GM21717 (cell line): ENCODE measurements at regions not wholly inside any gene's neighbourhood (a gene's known extent, or its start where the extent isn't known, plus 50 kb on each side); places are given as distances from the start of the nearest gene placed in this dataset.

Experiments
- ATAC-seq: cut with Tn5 transposase; IDR thresholded peaks from one replicate; pipeline ENCODE4 v1.9.1; 2021; ENCODE audit warnings: mild to moderate bottlenecking, moderate library complexity; ENCODE audit not compliant: unreplicated experiment

- ATAC-seq = peak; percentile 76
Measured at GRCh38 chr6:11366183-11366933, 133.9 kb upstream of the NEDD9 start.

GRCh38 chr6:11364971-11365397 lies 132.5 kb upstream of the NEDD9 start:
- ATAC-seq = no peak

GRCh38 chr6:11363881-11364576 lies 131.6 kb upstream of the NEDD9 start:
- ATAC-seq = no peak

GRCh38 chr6:11362564-11362963 lies 130.1 kb upstream of the NEDD9 start:
- ATAC-seq = no peak

GRCh38 chr6:11358904-11359830 lies 126.7 kb upstream of the NEDD9 start:
- ATAC-seq = no peak

GRCh38 chr6:11357285-11357684 lies 124.8 kb upstream of the NEDD9 start:
- ATAC-seq = no peak

- no peak for ATAC-seq
Measured at GRCh38 chr6:11356404-11357155, 124.1 kb upstream of the NEDD9 start.

- no peak for ATAC-seq
Measured at GRCh38 chr6:11353921-11354389, 121.5 kb upstream of the NEDD9 start.

- ATAC-seq = no peak
Measured at GRCh38 chr6:11350294-11350693, 117.8 kb upstream of the NEDD9 start.

- ATAC-seq = no peak
Measured at GRCh38 chr6:11349880-11350279, 117.4 kb upstream of the NEDD9 start.

GRCh38 chr6:11346516-11346915 lies 114.0 kb upstream of the NEDD9 start:
- ATAC-seq = peak; percentile 64

GRCh38 chr6:11345536-11345935 lies 113.1 kb upstream of the NEDD9 start:
- ATAC-seq = no peak

GRCh38 chr6:11343963-11344723 lies 111.7 kb upstream of the NEDD9 start:
- ATAC-seq = no peak

- no peak for ATAC-seq
Measured at GRCh38 chr6:11341867-11342266, 109.4 kb upstream of the NEDD9 start.

GRCh38 chr6:11341303-11341702 lies 108.8 kb upstream of the NEDD9 start:
- no peak for ATAC-seq

- no peak for ATAC-seq
Measured at GRCh38 chr6:11339380-11339779, 106.9 kb upstream of the NEDD9 start.

- ATAC-seq = no peak
Measured at GRCh38 chr6:11337306-11337705, 104.8 kb upstream of the NEDD9 start.

- ATAC-seq = no peak
Measured at GRCh38 chr6:11335826-11336225, 103.4 kb upstream of the NEDD9 start.

GRCh38 chr6:11333132-11333849 lies 100.8 kb upstream of the NEDD9 start:
- ATAC-seq = peak; percentile 65
